IMR-90 (cell line): ENCODE measurements at regions not wholly inside any gene's neighbourhood (a gene's known extent, or its start where the extent isn't known, plus 50 kb on each side); places are given as distances from the start of the nearest gene placed in this dataset.

Experiments
- BHLHE40 ChIP-seq: fragments of 150-350 bp; IDR thresholded peaks from 2 replicates; pipeline ENCODE4 v1.6.1; 2016; ENCODE audit warnings: mild to moderate bottlenecking, low read depth, low read length
- CEBPB ChIP-seq: IDR thresholded peaks from 2 replicates; pipeline ENCODE4 v1.6.1; 2012; ENCODE audit warnings: low read depth, low read length, improper control_type of control experiment
- CTCF ChIP-seq: conservative IDR thresholded peaks from 2 replicates; pipeline ENCODE4 v1.5.1; 2012; ENCODE audit warnings: mild to moderate bottlenecking, low read depth, low read length, improper control_type of control experiment
- ELK1 ChIP-seq: fragments of 150-350 bp; IDR thresholded peaks from 2 replicates; pipeline ENCODE4 v1.6.1; 2016; ENCODE audit warnings: low read depth, mild to moderate bottlenecking, low read length, moderate library complexity, borderline replicate concordance
- MAZ ChIP-seq: IDR thresholded peaks from 2 replicates; pipeline ENCODE4 v1.6.1; 2012; ENCODE audit warnings: low read depth, mild to moderate bottlenecking, low read length, improper control_type of control experiment, moderate library complexity, borderline replicate concordance
- POLR2A ChIP-seq: IDR thresholded peaks from 2 replicates; pipeline ENCODE4 v1.6.1; 2012; ENCODE audit warnings: mild to moderate bottlenecking, low read depth, low read length
- RAD21 ChIP-seq: IDR thresholded peaks from 2 replicates; pipeline ENCODE4 v1.6.1; 2012; ENCODE audit warnings: low read length, improper control_type of control experiment
- RFX5 ChIP-seq: IDR thresholded peaks from 2 replicates; pipeline ENCODE4 v1.8.0; 2012; ENCODE audit warnings: low read depth, mild to moderate bottlenecking, low read length, moderate library complexity
- SMC3 ChIP-seq: fragments of 150-350 bp; IDR thresholded peaks from 2 replicates; pipeline ENCODE4 v1.6.1; 2016; ENCODE audit warnings: low read depth, mild to moderate bottlenecking, antibody characterized with exemption, low read length, moderate library complexity
- USF2 ChIP-seq: fragments of 150-350 bp; IDR thresholded peaks from 2 replicates; pipeline ENCODE4 v1.6.1; 2017; ENCODE audit warnings: mild to moderate bottlenecking, antibody characterized with exemption, low read length, low read depth

DNA sequence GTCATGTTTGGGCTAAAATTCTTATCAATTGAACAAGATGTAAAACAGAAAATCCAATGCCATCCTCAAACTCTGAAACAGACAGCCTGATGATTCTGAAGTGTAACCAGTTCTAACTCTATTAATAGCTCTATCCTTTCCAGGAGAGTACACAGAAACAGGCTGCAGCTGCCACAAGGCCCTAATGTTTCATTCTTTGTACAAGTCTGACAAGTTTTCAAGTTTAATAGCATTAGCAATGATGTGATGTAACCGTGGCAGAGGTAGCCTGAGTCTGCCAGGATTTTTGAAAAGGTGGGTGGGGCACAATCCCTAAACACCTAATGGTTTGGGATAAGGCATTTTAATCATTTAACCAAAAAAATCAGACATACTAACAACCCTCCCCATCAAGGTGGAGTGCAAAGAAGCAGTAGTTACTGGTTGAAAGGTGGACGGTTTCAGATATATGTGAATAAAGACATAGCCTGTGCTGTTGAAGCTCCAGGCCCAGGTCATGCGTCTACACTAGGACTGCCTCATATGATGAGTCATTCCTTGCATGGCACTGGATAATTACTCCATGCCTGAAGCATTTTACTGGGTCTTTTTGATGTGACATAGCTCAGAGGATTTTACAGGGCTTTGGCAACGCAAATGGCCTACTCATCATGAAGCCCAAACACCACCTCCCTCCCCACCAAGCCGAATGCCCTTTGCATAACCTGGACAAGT is 145.1 kb upstream of the GRIP1 start:
- no peak for TF ChIP-seq CTCF
- TF ChIP-seq RAD21: no peak
- TF ChIP-seq POLR2A: no peak
- TF ChIP-seq CEBPB: no peak
- TF ChIP-seq RFX5: no peak
- no peak for TF ChIP-seq SMC3
- TF ChIP-seq MAZ: no peak
- TF ChIP-seq ELK1: no peak
- no peak for TF ChIP-seq BHLHE40
- no peak for TF ChIP-seq USF2
